Activated naive CD8-positive, alpha-beta T cell (primary cell): ENCODE measurements at regions not wholly inside any gene's neighbourhood (a gene's known extent, or its start where the extent isn't known, plus 50 kb on each side); places are given as distances from the start of the nearest gene placed in this dataset.
"Not testable (repeated sequence)": the region's sequence is repeated elsewhere in the genome, so short reads cannot be mapped to it uniquely, and the experiment has no call there.

Experiments used
- H3K27ac Mint-ChIP-seq: one replicate; pipeline ENCODE4 v1.8.0; 2021; ENCODE audit warnings: mixed read lengths
- H3K27me3 Mint-ChIP-seq: one replicate; pipeline ENCODE4 v1.8.0; 2021; ENCODE audit warnings: mixed read lengths
- H3K36me3 Mint-ChIP-seq: one replicate; pipeline ENCODE4 v1.8.0; 2021; ENCODE audit warnings: mixed read lengths
- H3K4me1 Mint-ChIP-seq: one replicate; pipeline ENCODE4 v1.8.0; 2021; ENCODE audit warnings: low read depth, mixed read lengths
- H3K4me3 Mint-ChIP-seq: one replicate; pipeline ENCODE4 v1.8.0; 2021; ENCODE audit warnings: mild to moderate bottlenecking, mixed read lengths
- H3K9me3 Mint-ChIP-seq: one replicate; pipeline ENCODE4 v1.8.0; 2021; ENCODE audit warnings: low read depth, mixed read lengths

DNA sequence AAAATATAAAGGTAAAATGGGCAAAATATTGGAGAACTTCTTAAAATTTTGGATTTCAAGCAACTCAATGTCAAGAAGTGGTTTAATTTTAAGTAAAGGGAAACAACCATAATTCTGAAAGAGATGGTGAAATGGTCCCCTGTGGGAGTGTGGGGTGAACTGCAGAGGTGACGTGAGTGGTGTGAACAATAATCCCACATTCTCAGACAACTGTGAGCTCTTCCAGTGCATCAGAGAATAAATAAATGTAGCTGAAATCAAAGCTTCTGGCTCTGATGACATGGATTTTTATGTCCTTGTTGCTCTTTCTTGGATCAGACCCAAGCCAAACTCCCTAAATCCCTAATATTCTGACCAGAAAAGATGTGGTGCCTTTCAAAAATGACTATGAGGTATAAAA lies 672.7 kb downstream of the ZEB2 start:
- H3K27ac Mint-ChIP-seq: no peak overlapping the region
- H3K4me1 Mint-ChIP-seq: no peaks in the 10 kb centered on the region
- H3K4me3 Mint-ChIP-seq: no peak overlapping the region
- peaks cover 19% of the 10 kb centered on the region for H3K27me3 Mint-ChIP-seq
- H3K9me3 Mint-ChIP-seq: no peaks in the 10 kb centered on the region
- H3K36me3 Mint-ChIP-seq: no peaks in the 10 kb centered on the region

DNA sequence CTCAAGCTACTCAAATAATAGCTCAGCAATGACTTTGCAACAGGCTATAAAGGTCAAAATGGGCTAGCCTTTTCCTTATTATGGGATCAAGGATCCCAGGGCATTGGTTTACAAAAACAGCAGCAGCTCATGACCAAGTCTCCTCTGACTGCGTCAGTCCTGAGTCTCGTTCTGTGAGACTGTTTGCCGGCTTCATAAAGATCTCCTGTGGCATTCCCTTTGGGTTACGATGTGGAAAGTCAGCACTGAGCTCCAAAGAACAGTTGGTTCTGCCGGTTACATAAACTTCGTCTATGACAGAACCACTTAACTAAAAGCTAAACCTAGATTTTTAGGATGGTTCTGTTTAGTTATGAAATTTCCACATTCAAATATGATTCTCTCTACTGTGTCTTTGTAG lies 674.9 kb downstream of the ZEB2 start:
- Mint-ChIP-seq H3K4me3 (no peak overlapping the region), H3K27ac (no peak overlapping the region), H3K27me3 (peaks cover 11% of the 10 kb centered on the region), H3K36me3 (no peaks in the 10 kb centered on the region), H3K9me3 (no peaks in the 10 kb centered on the region), H3K4me1 (no peaks in the 10 kb centered on the region)

DNA sequence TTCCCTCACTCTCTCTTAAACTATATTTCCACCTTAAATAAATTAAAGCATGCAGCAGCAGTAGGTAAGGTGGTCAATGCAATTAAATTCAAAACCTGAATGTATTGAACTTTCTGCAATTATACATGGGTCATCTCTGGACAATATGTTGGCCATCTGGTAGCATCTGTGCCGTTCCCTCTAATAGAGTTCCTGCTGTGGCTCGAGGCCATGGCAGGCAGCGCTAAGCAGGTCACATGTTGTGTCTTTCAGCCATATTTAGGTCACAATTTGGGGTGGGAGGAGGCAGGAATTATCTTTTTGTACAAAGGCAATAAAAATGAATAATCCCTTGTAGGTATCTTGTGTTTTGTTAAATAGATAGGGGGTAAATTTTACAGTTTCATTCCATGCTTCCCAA lies 676.2 kb downstream of the ZEB2 start:
- no peak overlapping the region for H3K4me3 Mint-ChIP-seq
- no peaks in the 10 kb centered on the region for H3K9me3 Mint-ChIP-seq
- no peaks in the 10 kb centered on the region for H3K4me1 Mint-ChIP-seq
- H3K27ac Mint-ChIP-seq: no peak overlapping the region
- peaks cover 10% of the 10 kb centered on the region for H3K27me3 Mint-ChIP-seq
- no peaks in the 10 kb centered on the region for H3K36me3 Mint-ChIP-seq

DNA sequence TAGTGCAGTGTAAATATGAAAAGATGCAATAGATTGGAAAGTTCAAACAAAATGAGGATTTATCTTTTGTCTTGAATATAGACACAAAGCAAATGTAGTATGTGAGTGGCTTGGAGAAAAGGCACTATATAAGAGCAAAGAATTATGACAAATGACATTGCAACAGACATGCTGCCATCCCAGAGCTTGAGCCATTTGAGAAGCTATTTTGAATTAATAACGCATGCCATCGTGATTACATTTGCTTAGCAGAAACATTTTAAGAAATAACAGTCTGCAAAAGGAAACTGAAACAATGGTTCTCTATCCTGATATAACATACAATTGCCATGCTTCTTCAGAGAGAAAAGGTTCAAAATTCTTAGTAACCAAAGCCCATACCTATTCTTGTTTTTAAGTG lies 677.1 kb downstream of the ZEB2 start:
- H3K9me3 Mint-ChIP-seq: no peaks in the 10 kb centered on the region
- H3K36me3 Mint-ChIP-seq: no peaks in the 10 kb centered on the region
- H3K27ac Mint-ChIP-seq: no peak overlapping the region
- H3K27me3 Mint-ChIP-seq: peaks cover 10% of the 10 kb centered on the region
- H3K4me1 Mint-ChIP-seq: no peaks in the 10 kb centered on the region
- no peak overlapping the region for H3K4me3 Mint-ChIP-seq

DNA sequence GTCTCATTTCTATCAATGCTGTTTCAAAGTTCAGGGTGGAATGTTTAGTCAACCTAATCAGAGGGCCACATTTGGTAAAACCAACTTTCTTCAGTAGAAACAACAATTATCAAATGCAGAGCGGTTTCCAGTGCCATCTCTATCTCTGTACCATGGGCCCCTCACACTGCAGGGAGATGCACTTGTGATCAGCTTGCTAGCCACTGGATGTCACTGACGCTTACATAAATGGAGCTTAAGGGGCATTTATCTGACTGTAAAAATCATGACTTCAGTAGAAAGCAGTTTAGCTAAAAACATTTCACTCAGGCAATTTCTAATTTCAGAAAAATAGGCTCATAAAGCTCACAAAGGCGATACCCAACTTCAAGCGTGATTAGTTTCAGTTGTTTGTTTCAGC lies 678.0 kb downstream of the ZEB2 start:
- no peak overlapping the region for H3K27ac Mint-ChIP-seq
- no peak overlapping the region for H3K4me3 Mint-ChIP-seq
- H3K27me3 Mint-ChIP-seq: peaks cover 7% of the 10 kb centered on the region
- no peaks in the 10 kb centered on the region for H3K9me3 Mint-ChIP-seq
- no peaks in the 10 kb centered on the region for H3K36me3 Mint-ChIP-seq
- no peaks in the 10 kb centered on the region for H3K4me1 Mint-ChIP-seq

DNA sequence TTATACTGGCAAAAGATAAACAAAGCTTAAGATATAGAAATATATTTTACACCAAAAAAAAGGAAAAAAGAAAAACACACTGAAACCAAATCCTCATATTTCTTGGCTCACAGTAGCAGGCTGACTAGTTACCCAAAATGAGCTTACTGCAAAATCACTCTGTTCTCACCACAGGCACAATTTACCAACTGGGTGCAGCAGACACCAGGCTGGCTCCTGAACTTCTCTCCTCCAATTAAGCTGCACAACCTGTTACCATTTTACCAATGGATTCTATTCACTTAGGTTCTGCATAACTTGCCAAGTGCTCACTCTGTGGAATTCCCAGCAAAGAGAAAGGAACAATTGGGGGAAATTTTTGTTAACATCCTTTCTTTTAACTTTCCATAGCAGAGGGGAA lies 679.3 kb downstream of the ZEB2 start:
- Mint-ChIP-seq H3K36me3 (no peaks in the 10 kb centered on the region), H3K4me1 (no peaks in the 10 kb centered on the region), H3K27ac (no peak overlapping the region)

DNA sequence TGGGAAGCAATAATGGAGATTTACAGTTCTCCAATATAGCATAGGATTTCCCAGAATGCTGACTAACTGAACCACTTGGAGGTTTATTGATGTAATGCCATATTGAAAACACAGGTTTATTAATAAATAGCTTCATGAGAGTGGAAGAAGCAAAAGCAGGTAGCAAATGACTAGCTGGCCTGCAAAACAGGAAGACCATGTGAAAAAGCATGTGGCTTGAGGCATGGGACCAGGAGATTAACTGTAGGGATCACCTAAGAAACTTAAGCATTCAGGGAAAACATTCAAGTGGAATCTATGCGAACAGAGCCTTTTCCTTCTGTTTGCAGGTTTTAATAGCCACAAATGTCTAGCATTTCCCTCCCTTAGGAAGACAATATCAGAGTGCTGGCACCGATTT lies 679.7 kb downstream of the ZEB2 start:
- Mint-ChIP-seq H3K9me3 (no peaks in the 10 kb centered on the region), H3K4me1 (no peaks in the 10 kb centered on the region), H3K36me3 (no peaks in the 10 kb centered on the region), H3K4me3 (no peak overlapping the region), H3K27me3 (peaks cover 2% of the 10 kb centered on the region), H3K27ac (no peak overlapping the region)

More for the DNA sequence above, 679.3 kb downstream of the ZEB2 start:
- Mint-ChIP-seq H3K9me3 (no peaks in the 10 kb centered on the region), H3K4me3 (no peak overlapping the region), H3K27me3 (peaks cover 2% of the 10 kb centered on the region)

DNA sequence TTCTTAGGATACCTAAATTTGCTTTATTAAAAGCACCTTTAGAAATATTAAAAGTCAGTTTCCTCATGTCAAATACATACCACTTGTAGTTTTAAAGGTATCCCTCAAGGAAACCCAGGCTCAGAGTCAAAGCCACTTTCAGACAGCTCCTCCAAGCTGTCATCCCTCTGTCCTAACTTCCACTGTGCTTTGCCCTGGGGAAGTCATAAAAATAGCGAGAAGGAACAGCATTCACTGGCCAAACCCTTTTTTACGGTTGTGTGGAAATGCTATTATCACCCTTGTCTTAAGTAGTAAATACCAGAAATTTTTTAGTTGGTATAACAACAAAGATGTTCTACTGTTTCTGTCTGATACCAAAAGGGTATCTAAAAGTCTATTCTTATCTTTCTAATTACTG lies 680.5 kb downstream of the ZEB2 start:
- Mint-ChIP-seq H3K4me1 (no peaks in the 10 kb centered on the region), H3K27ac (no peak overlapping the region), H3K4me3 (no peak overlapping the region), H3K9me3 (no peaks in the 10 kb centered on the region), H3K36me3 (no peaks in the 10 kb centered on the region), H3K27me3 (peaks cover 2% of the 10 kb centered on the region)

DNA sequence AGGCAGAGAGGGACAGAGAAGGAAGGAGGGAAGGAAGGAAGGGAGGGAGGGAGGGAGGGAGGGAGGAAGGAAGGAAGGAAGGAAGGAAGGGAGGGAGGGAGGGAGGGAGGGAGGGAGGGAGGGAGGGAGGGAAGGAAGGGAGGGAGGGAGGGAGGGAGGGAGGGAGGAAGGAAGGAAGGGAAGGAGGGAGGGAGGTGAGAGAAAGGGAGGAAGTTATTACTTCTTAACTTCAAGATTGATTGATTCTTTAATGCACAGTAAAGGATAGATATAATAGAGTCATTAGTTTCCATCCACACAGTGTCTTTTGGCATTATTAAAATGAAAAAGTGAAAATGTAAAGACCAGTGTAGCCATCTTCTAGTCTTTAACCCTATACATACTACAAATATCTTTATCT lies 682.9 kb downstream of the ZEB2 start:
- H3K27ac Mint-ChIP-seq, H3K4me1 Mint-ChIP-seq, H3K9me3 Mint-ChIP-seq, H3K27me3 Mint-ChIP-seq, H3K36me3 Mint-ChIP-seq, H3K4me3 Mint-ChIP-seq: not testable (repeated sequence)

DNA sequence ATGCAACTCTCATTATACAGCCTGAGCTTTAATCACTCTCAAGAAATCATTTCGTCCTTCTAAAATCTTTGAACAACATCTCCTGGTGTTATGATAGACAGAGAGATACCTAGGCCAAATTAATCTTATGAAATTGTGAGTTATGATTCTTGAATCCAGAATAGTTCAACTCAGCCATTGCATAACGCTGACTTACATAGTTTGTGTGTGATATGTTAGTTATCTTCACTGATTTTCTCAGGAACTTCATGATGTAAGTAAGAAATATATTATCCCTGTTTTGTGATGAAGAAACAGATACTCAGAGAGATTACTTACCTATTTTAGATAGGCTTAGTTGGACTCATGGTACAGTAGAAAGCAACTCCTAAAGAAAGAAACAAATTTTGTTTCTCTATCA lies 684.4 kb downstream of the ZEB2 start:
- Mint-ChIP-seq H3K9me3 (no peaks in the 10 kb centered on the region), H3K36me3 (no peaks in the 10 kb centered on the region), H3K27me3 (no peaks in the 10 kb centered on the region), H3K4me1 (no peaks in the 10 kb centered on the region), H3K4me3 (no peak overlapping the region), H3K27ac (no peak overlapping the region)

DNA sequence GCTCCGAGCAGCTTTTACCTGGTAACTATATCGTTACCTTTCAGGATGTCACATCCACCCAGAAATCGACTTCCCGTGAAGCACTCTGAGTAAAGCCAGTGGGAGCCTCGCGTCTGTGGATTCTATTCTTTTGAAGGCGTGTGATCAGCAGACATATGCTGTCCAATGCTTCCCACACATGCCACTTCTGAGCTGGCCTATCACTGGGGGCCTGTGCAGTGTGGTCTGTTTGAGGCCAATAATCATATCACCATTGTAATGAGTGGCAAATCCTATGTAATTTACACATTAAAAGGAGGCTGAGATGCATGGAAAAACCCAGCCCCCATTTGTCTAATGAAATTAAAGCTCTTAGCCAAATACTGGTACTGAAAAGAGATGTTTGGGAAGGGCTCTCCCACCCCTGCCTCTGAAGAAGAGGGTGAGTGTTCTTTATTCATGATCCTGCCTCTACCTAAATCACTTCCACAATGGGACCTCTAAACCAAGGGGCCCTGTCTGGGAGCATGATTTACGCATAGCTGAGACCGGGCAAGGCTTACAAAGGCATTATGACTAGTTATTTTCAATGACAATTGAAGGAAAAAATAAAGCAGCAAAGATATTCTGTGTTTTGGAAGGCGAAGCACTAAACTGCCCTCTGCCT lies 686.8 kb downstream of the ZEB2 start:
- no peaks in the 10 kb centered on the region for H3K9me3 Mint-ChIP-seq
- no peaks in the 10 kb centered on the region for H3K4me1 Mint-ChIP-seq
- no peak overlapping the region for H3K4me3 Mint-ChIP-seq

DNA sequence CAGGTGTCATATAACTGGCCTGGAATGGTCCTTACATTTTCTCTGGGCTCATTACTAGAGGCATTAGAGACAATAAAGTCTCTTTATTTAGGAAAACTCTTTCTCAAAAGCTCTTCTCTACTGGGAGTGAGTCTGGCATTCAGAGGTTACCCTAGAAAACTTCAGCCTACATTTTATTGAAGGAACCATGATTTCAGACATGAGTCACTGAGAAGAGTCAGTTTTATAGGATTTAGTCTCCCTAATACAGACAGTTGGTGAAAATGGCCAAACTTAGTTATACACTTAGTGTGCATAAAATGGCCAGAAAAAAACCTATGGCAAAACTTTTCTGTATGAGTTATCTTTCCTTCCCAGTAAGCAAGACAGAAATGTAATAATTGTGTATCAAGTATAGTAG lies 689.4 kb downstream of the ZEB2 start:
- H3K36me3 Mint-ChIP-seq: no peaks in the 10 kb centered on the region

More for the DNA sequence above, 686.8 kb downstream of the ZEB2 start:
- H3K27me3 Mint-ChIP-seq: no peaks in the 10 kb centered on the region
- H3K27ac Mint-ChIP-seq: no peak overlapping the region
- no peaks in the 10 kb centered on the region for H3K36me3 Mint-ChIP-seq

DNA sequence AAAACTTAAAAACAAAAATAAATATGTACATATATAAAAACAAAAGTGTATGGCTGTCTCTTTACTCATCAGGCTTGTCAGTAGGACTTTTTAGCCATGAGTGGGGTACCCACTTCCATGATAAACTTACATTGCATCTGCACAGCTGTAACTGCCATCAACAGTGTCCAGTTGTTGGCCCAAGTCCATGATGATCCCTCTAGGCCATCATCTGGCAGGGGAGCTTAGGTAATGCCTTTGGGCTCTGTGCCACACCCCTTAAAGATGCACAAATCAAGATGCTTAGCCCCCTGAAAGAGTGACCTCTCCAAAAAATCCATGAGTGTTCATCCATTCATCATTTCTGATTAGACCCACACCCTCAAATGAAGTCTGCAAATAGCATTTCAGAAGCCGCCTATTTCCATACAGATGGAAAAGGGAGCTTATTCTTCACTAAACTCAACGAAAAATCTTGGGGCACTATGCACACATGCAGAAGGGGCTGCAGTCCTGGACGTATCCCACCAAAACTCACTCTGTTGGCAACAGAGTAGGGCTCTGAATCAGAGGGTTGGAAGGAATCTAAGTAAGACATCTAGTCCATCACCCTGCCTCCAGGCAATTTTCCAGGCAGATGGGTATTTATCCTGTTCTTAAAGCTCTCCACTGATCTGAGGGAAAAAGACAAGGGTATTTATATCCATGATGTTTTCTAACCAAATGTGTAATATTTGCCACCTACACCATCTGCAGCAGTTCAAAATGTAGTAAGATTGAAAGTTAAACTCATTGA lies 691.0 kb downstream of the ZEB2 start:
- Mint-ChIP-seq H3K27ac (no peak overlapping the region), H3K9me3 (no peaks in the 10 kb centered on the region), H3K4me3 (no peak overlapping the region), H3K27me3 (no peaks in the 10 kb centered on the region), H3K4me1 (no peaks in the 10 kb centered on the region), H3K36me3 (no peaks in the 10 kb centered on the region)

More for the DNA sequence above, 689.4 kb downstream of the ZEB2 start:
- no peaks in the 10 kb centered on the region for H3K4me1 Mint-ChIP-seq
- no peak overlapping the region for H3K27ac Mint-ChIP-seq
- no peaks in the 10 kb centered on the region for H3K9me3 Mint-ChIP-seq
- H3K27me3 Mint-ChIP-seq: no peaks in the 10 kb centered on the region
- no peak overlapping the region for H3K4me3 Mint-ChIP-seq

DNA sequence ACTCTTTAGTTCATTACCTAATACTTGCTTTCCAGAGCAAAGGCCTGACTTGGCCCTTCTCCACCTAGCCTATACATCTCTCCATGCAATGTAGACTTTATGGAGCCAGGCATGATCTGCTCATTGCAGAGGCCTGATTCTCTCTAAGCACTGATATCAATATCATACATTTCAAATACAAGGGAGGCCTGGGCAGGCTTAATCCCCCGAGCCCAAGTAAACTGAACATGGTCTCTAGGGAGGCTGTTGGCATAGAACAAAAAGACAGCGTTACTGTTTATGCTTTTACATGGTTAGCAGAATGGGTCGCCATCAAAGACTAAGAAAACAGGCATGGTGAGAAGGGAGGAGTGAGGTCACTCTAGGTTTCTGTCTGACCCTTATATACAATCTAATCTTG lies 695.1 kb downstream of the ZEB2 start:
- Mint-ChIP-seq H3K4me3 (no peak overlapping the region), H3K36me3 (no peaks in the 10 kb centered on the region), H3K9me3 (no peaks in the 10 kb centered on the region), H3K27ac (no peak overlapping the region), H3K4me1 (no peaks in the 10 kb centered on the region), H3K27me3 (peaks cover 3% of the 10 kb centered on the region)

DNA sequence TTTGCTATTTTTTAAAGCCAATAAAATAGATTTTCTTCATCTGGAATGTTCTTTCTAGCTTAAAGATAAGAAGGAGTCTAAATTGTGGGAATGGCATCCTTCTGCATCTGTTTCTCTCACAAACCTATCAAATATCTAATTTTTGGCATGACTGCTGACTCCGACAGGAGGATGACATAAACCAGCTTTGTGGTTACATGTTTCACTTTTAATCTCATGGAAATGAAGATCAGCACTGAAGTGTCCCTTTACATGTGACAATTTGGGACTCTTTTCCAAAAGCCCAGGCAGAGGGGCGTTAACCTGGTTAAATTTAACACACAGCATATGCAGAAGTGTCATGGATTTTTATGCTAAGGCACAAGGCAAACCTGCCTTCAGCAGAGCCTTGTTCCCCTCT lies 694.7 kb downstream of the ARHGAP15 start:
- Mint-ChIP-seq H3K4me1 (no peaks in the 10 kb centered on the region), H3K27ac (no peak overlapping the region), H3K27me3 (peaks cover 3% of the 10 kb centered on the region), H3K36me3 (no peaks in the 10 kb centered on the region), H3K9me3 (no peaks in the 10 kb centered on the region), H3K4me3 (no peak overlapping the region)

DNA sequence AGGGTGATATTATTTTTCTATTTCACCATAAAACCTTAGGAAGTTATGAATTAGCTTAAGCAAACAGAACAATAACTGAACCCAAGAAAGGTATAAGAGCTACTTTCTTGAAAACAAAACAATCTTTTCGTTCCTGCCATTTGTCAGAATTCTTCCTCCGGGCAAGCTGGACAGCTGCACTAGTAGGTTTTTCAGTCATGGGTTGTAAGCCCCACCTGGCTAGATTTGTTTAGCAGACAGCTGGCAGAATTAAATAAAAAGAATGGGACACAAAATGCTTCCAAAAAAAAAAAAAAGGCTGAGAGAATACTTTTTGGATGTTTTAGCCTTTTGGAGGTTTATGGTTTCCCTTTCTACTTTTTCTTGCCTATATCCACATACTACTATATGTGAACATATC lies 694.1 kb downstream of the ARHGAP15 start:
- H3K27me3 Mint-ChIP-seq: peaks cover 3% of the 10 kb centered on the region
- H3K27ac Mint-ChIP-seq: no peak overlapping the region
- no peaks in the 10 kb centered on the region for H3K36me3 Mint-ChIP-seq
- no peaks in the 10 kb centered on the region for H3K9me3 Mint-ChIP-seq
- no peaks in the 10 kb centered on the region for H3K4me1 Mint-ChIP-seq
- no peak overlapping the region for H3K4me3 Mint-ChIP-seq
